ENCODE measurements at regions not wholly inside any gene's neighbourhood (a gene's known extent, or its start where the extent isn't known, plus 50 kb on each side); places are given as distances from the start of the nearest gene placed in this dataset.
"Not testable (repeated sequence)": the region's sequence is repeated elsewhere in the genome, so short reads cannot be mapped to it uniquely, and the experiment has no call there.

- no peak for DNase-seq (ENCODE audit: low read depth in 2 of 2)
These were observed 316.3 kb downstream of the DLEU7 start for GRCh38 chr13:50527188-50527587.

DNA sequence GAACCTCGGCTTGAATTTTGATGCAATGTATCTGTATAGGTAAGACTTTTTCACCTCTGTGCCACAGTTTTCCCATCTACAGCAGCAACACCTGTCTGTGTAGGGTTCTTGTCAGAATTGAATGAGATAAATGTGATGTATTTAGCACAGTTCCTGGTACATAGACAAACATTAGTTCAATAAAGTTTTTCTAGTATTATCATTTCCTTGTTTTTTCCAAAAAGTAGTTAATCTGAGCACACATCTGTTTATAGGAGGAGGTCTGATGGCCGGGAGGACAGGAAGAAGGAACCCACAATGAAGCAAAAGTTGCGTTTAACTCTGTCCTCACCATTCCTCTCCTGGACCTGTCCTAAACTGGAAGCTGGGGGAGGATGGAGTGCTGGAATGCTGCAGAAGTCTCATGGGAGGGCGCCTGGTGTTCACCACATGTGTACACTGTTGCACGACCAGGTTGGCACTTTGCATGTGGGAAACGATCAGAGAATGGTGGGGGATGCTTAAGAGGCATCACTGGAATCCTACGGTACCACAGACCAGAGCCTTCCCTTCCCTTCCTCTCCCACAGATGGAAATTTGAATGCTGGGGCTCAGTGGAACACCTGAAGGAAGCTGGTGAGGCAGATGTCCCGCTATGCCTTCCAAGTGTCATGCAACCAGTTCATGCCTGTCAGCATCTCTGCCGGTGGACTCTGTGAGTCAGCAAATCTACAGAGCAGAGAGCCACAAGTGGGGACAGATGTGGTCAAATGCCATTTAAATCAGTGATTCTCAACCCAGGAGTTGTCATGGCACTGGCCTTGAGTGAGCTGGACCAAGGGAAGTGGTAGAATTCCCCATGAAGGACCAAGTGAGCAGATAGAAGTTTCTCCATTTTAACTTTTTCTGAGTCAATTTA lies 315.6 kb downstream of the DLEU7 start:
- DNase-seq (ENCODE audit: low read depth in 2 of 2) = no peak

- DNase-seq (ENCODE audit: low read depth in 2 of 2) = no peak
These were observed 314.2 kb downstream of the DLEU7 start for GRCh38 chr13:50529154-50529882.

DNA sequence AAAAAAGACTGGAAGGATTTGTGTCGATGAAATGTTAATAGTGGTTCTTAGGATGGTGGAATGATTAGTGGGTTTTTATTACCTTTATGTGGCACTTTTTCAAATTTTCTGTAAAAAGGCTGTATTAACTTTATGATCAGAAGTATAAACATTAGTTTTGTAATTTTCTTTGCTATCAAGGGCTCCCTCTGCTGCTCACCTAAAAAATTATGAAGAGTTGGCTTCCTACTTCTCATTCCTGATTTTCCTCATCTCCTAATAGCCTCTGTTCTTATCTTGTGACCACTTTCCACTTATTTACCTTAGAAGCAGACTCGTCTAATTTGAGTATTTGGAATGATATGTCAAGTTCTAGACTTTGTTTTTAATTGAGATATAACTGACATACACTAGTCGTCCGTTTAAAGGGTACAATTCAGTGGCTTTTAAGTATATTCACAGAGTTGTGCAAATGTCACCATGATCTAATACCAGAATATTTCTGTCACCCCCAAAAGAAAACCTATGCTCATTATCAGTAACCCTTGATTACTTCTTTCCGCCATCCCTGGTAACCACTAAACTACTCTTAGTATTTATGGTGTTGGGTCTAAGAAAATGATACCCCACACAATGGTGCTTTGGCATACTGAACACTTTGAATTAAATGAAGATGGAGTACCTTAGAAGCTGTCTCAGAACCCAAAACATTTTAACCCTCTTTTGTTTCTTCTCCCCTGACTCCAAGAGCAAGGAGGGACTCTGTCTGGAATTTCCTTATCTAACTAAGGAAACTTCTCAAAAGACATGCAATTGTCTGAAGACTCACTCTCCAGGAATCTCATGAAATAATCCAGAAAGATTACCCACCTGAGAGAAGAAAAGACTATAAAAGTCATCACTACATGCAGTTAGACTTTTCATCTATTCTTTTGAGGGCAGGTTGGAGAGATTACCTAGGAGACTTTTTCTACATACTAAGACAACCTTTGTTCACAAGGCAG lies 311.3 kb downstream of the DLEU7 start:
- no peak for DNase-seq (ENCODE audit: low read depth in 2 of 2)

GRCh38 chr13:50535050-50535449 lies 308.4 kb downstream of the DLEU7 start:
- DNase-seq (ENCODE audit: low read depth in 2 of 2) = no peak

GRCh38 chr13:50537029-50537428 lies 306.5 kb downstream of the DLEU7 start:
- no peak for DNase-seq (ENCODE audit: low read depth in 2 of 2)

GRCh38 chr13:50539791-50540530 lies 303.5 kb downstream of the DLEU7 start:
- no peak for DNase-seq (ENCODE audit: low read depth in 2 of 2)

DNA sequence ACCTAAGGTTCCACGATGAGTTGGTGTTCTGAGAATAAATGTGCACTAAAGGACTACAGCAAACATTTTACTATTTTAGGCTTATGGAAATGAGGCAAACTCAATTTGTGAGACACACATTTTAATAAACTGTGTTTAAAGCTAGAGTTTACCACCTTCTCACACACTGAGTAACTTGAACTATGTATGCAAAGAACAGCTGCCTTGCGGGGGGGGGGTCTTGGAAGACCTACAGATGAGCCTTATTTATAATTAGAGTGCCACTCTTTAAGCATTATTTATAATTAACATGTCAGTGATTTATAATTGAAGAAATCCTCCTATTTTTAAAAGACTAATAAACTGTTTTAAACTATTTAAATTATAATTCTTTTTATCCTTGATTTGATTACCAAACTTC lies 300.4 kb downstream of the DLEU7 start:
- no peak for DNase-seq (ENCODE audit: low read depth in 2 of 2)

DNA sequence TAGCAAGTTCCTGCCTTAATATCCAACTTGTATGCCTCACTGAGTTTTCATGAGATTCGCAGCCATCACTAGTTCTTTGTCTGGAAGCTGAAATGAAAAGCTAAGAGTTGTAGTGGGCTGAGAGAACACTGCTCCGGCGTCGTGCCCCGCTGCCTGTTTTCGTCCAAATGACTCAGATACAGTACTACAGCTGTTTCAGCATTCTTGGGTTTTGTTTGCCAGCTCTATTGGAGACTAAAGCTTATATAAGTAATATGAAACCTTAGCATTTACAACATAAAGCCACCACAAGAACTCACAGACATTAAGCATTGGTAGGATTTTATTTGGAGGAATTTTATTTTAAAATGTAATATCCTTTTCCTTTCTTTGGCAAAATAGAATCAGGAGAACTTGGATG lies 299.7 kb downstream of the DLEU7 start:
- DNase-seq (ENCODE audit: low read depth in 2 of 2) = no peak

DNA sequence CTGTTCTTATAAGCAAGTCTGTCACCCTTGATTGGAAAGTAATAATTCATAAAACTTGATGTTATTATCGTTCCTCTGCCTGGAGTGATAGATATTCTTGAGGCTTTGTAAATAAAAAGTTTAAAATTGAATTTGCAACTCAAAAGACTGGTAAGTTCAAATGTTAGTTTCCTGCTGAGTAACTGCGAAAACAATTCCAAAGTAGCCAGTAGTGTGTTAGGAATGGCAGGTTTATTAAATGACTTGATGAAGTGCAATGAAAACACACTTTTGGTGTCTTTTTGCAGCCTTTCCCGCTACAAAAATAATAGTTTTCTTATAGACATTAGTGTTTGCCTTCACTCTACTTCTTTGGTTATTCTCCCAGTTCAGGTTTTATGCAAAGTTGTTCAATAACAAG lies 299.3 kb downstream of the DLEU7 start:
- no peak for DNase-seq (ENCODE audit: low read depth in 2 of 2)

- DNase-seq (ENCODE audit: low read depth in 2 of 2) = not testable (repeated sequence)
These were observed 296.3 kb downstream of the DLEU7 start for GRCh38 chr13:50547175-50547574.

DNA sequence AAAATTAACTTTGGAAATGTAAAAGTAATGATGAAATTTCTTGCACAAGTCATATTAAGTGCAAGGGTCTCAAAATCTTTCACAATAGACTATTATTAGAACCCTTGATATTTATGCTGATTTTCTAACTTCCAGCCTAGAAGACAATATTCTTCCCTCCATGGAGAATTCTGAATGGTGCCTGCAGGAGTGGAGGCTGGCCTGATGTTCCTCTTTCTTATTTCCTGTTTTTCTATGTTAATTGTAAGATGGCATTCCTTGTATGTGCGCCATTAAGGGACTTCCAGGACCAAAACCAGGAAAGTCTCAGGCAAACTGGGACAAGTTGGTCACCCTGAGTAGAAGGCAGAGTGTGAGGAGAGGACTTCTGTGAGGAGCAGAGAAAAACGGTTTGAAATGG lies 294.9 kb downstream of the DLEU7 start:
- DNase-seq (ENCODE audit: low read depth in 2 of 2) = no peak

- DNase-seq (ENCODE audit: low read depth in 2 of 2) = no peak
These were observed 294.1 kb downstream of the DLEU7 start for GRCh38 chr13:50549221-50549942.

- no peak for DNase-seq (ENCODE audit: low read depth in 2 of 2)
These were observed 293.3 kb downstream of the DLEU7 start for GRCh38 chr13:50550151-50550550.

- DNase-seq (ENCODE audit: low read depth in 2 of 2) = no peak
These were observed 291.0 kb downstream of the DLEU7 start for GRCh38 chr13:50552424-50552966.

- DNase-seq (ENCODE audit: low read depth in 2 of 2) = no peak
These were observed 281.8 kb downstream of the DLEU7 start for GRCh38 chr13:50561739-50562138.

- DNase-seq (ENCODE audit: low read depth in 2 of 2) = no peak
These were observed 276.8 kb downstream of the DLEU7 start for GRCh38 chr13:50566646-50567045.

- DNase-seq (ENCODE audit: low read depth in 2 of 2) = no peak
These were observed 271.4 kb downstream of the DLEU7 start for GRCh38 chr13:50572129-50572528.

GRCh38 chr13:50573066-50573465 lies 270.4 kb downstream of the DLEU7 start:
- no peak for DNase-seq (ENCODE audit: low read depth in 2 of 2)

DNA sequence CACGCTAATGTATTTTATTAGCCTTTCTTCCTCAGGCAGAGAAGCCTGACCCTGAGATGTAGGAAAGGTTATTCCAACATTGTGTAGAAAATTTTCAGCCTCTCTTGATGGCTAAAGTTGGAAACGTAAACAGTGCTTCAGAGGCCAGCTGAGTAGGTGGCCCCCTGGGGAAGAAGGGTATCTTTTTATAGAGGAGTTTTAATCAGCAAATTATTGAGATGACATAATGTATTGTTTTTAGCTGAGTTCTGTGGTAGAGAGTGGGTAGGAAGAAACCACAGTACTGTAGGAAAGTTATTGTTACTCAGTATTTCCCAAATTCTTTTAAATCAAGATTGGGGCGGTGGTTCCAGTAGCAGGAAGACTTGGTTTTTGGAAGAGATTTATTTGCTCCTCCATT lies 268.8 kb downstream of the DLEU7 start:
- no peak for DNase-seq (ENCODE audit: low read depth in 2 of 2)
